Mucosa of gallbladder (tissue), 1 donor: ENCODE measurements at regions not wholly inside any gene's neighbourhood (a gene's known extent, or its start where the extent isn't known, plus 50 kb on each side); places are given as distances from the start of the nearest gene placed in this dataset.

ENCODE experiments used
- DNase-seq: peaks from one replicate; pipeline ENCODE4 v3.0.0-alpha.2; 2020; ENCODE audit warnings: low spot score
- donor health status: DM: no; HTN: no; CAD: no.

DNA sequence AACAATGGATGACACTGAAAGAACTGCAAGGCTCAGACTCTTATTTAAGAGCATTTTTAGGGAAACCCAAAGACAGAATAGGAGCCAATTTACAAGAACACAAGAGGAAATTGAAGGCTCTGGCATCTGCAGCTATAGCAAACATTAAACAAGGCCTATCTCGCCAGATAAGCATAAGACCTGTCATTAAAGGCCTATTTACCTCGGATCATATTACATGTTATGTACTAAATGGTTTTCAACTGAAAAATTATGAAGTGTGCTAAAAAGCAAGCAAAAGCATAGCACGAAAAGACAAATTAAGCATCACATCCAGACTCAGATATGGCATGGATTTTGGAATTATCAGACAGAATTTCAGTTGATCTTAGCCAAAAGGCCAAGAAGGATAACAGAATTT lies 617.1 kb downstream of the SQOR start:
- DNase-seq: no peak

DNA sequence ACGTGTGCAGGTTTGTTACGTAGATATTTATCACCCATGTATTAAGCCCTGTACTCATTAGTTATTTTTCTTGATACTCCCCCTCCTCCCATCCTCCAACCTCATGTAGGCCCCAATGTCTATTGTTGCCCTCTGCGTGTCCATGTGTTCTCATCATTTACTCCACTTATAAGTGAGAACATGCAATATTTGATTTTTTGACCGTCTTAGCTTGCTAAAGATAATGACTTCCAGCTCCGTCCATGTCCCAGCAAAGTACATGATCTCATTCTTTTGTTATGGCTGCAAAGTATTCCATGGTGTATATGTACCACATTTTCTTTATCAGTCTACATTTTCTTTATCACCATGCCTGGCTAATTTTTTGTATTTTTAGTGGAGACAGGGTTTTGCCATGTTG lies 623.2 kb downstream of the SQOR start:
- DNase-seq: no peak

DNA sequence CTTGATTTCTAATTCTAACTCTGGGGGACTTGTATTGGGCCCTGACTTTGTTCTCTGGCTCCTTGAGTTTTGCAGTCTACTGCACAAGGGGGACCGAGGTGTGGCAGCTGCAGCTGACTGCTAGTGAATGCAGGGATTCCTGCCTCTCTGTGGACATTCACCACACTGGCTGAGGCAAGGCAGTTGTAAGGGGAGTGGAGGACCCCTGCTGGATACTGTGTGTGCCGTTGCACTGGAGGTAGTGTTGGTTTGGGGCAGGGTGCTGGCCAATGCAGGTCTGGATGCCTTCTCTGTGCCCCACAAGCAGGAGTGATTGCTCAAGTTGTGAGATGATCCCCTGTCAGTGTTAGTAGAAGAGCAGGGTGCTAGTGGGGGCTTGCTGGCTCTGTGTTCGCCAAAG lies 626.1 kb downstream of the SQOR start:
- no peak for DNase-seq

DNA sequence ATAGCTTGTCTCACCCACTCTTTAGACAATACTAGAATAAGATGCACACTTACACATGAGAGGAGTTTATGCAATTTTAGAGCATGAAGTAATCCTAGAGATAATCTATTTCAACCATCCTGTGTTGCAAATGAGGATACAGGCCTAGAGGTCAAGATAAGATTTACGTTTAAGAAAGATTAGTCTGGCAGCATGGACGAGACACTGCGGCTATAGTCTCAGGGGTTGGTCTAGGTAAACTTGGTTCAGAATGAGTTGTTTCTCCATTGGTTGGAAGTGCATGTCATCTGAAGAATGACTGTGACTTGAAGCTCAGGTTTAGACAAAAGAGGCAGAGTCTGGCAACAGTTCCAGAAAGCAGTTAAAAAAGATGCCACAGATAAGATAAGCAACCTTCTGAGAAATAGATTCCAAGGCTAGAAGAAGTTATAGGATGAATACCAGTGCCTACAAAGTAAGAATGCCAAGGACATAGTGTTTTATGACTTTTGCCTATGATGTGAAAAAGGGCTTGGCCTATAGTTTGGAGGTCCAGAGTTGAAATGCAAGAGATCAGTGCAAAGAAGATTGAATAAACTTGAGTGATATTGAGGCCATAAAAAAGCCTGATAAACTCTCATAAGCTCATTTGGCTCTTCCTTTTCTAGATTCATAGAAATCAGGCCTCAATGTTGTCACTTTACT lies 631.0 kb downstream of the SQOR start:
- DNase-seq: no peak

DNA sequence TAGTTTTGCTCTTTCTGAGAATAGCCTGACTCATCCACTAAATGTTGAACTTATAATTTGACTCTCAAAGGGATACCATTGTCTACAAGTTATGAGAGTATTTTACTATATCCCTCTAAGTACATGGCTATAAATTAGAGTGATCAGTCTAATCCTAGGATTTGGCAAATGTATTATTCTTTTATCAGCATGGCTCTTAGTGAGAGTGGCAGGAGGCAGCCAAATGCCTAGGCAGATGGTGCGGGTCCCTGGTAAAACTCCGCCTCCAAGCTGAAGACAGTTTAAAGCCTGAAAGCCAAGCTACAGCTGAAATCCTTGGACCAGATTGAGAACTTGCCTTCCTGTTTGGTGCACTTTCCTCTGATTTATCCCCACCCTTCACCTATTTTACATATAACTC lies 631.8 kb downstream of the SQOR start:
- DNase-seq: no peak

DNA sequence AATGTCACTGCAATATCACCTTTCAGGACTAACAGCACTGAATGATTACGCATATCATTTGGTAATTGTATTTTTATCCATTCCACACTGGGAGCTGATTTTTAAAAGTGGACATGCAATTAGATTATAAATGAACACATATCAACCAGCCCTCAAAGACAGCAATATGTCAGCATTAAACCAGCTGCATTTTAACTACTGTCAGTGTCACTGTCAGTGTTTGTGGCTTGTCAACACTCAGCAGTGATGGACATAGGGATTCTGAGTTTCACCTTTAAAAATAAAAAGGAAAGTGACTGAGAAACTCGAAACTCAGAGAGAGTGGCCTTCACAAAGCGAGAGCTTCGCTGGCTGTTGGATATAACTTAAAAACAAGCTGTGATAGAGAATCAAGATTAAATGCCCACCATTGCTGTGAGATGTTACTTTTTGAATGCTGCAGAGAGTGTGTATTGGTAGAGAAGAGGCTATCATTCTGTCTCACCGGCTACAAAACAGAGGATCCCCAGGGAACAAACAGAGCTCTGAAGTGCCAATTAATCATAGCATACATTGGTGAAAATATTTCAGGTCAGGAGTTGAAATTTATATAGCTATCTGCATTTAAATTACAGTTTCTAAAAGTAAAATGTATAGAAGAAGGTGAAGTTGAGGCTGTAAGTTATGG lies 635.8 kb downstream of the SQOR start:
- no peak for DNase-seq

DNA sequence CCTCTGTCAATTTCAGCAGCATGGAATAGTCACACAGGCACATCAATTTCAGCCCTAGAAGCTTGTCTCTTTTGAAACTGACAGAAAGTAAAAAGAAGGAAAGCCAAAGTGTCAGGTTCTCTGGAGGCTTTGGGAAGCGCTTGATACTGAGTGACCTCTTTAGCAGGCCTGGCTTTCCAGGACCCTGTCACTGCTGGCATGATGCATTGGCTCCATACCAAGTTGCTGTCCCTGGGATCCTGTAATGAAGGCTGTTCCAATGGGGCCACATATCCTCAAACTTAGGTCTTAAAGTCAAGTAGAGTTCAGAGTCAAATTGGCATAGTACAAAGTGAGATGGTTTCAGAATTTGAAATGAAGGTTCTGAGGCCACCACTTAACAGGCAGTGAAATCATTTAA lies 640.9 kb downstream of the SQOR start:
- no peak for DNase-seq

DNA sequence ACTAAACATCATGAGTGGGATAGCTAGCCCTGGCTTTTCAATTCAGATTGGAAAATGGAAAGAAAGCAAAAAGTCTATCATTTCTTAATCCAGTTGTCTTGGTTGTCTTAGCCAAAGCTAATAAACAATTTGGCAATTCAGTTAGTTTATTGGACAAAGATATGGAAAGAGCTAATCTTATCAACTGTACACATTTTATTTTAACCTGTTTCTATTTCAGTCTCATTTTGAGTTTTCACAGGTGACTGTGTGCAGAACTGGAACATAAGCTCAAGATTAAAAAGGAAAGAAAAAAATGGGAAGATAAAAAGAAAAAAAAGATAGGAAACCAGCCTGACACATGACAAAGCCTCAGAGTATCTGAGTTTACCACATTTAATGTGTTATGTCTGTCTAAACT lies 642.6 kb downstream of the SQOR start:
- DNase-seq: no peak

DNA sequence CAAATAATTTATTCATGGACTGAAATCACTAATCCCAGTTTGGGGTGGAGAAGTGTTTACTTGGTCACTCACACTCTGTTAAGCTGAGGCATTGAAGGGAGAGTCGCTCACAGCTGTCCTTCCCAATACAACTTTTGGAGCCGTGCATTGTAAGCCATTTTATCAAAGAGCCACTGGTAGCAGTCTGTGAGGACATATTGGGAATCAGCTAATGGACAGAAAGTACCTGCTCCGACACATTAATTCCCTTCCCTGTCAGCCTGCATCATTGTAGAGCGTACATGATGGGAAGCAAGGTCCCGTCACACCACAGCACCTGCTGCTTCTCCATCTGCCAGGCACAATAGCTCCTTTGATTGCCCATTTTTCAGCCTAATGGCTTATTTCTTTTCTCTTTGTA lies 643.2 kb downstream of the SQOR start:
- no peak for DNase-seq

DNA sequence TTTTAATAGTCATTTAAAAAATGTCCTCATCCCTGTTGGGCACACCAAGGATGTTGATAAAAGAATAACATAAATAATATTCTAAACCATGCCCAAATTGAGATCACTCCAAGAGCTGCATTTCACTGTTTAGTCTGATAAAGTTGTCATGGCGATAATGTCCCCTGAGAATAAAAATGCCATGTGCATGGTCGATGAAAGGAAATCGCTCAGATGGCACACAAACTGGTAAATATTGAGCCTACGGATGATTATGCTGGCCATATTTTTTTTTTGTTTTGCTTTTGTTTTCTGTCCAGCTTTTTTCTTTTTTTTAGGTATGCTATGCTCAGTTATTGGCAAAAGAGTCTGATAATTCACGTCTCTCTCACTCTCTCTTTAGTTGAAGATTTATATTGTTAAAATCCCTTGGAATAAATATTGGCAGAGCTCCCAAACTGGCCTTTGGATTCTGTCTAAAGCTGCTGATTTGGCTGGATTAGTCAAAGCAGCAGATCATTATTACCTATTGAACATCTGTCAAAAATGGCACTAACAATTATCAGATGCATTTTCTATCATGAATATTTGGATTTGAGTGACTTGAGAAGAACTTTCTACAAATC lies 643.8 kb downstream of the SQOR start:
- DNase-seq: no peak

DNA sequence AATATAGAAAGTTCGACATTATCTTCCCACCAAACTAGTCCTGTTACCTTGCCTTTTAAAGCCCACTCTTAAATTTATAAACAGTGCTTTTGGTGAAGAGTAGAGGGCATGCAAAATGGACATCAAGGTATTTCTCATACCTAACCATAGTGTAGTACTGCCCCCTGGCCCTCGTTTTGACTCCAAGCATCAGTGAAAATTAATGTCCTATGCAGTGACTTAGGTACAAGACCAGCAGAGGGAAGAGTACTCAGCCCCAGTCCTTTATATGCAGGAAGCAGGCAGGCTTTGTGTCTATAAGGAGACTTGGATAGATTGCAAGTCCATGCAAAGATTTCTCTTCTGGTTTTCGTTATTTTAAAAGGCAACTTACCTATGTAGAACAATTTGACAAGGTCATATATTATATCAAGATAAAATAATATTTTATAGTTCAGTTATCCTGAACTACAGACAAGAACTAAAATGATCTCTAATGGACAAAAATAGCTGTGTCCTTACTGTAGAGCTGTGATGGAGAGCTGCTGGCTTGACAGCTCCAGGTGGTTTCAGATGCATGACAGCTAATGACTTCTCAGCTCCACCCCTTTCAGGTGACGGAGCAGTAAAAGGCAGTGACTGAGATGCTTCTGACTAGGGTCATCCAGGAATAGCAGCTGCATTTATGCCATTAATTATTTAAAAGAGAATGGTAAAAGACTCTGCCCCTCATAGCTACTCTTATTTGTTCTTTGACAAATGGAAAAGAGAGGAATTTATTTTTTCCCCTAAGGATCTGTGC lies 646.1 kb downstream of the SQOR start:
- no peak for DNase-seq

DNA sequence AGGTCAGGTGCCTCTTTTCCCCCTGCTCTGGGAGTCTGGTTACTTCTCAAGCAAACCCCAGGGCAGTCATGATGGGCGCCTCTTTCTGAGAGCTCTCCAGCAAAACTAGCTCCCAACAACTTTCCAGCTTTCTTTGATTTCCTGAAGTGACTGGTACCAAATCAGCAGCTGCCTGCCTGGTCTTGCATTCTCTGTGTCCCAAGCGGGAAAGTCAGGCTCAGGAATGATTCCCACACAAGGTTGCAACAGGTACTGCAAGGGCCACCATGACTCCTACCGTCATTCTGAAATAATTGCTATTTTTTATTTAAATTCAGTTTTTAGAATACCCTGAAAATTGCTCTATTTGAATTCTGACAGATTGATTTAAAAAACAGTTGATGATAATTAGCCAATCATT lies 658.7 kb downstream of the SQOR start:
- no peak for DNase-seq

DNA sequence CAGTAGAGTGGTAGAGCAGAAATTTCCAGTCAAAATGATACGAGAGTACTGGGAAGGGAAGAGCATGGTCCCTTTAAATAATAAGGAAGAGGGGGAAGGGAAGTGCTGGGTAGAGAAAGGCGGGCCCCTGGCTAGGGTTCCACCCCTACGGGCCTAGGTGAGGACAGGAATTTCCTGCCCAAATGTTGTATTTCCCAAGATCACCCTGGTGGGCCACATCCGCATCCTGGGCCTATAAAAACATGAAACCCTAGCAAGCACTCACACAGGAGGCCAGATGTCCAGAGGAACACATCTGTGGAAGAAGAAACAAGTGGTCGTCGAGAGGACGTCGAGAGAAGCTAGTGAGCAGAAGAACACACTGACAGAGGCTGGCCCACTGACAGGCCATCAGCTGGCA lies 661.2 kb downstream of the SQOR start:
- DNase-seq: no peak

DNA sequence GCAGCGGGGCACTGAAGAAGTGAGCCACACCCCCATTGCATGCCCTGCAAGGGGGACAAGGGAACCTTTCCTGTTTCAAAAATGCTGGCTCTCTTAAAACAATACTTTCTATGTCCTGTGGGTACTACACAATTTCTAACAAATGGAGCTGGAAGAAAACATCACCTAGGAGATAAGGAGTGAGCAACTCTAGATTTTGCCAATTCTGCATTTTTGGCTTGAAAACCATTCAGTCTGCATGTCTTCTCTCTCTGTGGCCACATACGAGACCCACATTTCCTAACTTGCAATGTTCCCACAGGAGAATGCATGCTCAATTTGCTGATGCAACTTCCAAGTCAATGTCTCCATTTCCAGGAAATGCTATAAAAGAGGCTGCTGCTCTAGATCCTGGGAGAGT lies 662.0 kb downstream of the SQOR start:
- no peak for DNase-seq

DNA sequence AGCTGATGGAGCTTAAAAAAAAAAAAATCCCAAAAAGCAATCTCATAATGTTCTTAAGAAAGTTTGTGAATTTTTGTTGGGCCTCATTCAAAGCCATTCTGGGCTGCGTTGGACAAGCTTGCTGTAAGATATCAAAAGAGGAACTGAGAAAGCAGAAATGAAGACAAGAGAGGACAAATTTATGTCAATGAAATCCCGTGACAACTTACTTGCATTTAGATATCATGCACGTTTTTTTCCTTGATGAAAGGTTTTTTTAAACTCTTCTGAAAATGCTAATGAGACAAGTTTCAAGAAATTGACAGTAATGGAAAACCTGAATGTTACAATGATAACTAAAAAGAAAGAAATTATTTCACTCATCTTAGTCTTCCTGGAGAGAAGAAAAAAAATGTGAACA lies 662.9 kb downstream of the SQOR start:
- no peak for DNase-seq

DNA sequence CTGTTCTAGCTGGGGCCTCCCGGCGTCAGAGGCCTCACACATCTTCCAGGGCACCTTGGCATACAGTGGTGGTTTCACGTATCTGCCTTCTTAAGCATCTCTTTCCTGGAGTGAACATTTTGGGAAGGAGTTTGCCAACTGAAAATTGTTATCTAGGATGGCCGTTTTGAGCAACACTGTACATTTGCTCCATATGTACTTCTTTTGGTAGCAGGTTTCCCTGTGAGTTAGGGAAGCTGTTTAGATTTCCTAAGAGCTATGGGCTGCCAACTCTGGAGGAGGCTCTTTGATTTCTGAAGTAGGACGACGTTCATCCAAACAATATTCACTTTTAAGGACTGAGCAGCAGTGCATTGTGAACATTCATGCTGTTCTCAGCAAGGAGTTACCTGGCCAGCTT lies 665.9 kb downstream of the SQOR start:
- DNase-seq: no peak

DNA sequence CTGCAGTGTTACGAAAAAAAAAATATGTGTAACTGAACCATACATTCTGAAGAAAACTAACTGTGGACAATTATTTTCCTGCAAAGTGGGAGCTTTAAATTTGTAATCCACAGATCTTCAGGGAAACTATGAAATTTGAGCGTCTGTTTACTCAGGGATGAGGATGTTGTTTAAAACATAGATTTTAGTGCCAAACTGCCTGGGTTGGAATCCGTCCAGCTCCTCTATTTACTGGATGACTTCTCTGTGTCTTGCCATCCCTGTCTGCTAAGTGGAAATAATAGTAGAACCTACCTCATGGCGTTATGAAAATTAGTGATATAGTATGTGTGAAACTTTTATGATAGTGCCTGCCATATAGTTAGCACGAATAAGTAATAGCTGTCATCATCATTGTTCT lies 666.5 kb downstream of the SQOR start:
- no peak for DNase-seq

DNA sequence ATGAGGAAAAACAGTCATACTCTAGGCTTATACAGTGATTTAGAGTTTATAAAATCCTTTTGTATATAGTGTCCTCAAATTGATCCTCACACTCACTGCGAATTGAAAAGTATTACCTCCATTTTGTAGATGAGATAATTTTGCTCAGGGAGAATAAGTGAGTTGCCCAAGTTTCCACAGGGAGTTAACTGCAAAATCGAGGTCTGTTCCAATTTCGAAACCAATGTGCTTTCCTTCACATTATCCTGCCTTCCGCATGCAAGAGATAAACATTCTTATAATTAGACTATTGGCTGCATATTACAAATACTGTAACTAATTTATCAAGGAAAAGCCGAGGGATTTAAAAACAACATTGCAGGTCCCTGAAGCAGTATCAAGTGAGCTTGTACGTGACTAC lies 667.0 kb downstream of the SQOR start:
- DNase-seq: no peak

DNA sequence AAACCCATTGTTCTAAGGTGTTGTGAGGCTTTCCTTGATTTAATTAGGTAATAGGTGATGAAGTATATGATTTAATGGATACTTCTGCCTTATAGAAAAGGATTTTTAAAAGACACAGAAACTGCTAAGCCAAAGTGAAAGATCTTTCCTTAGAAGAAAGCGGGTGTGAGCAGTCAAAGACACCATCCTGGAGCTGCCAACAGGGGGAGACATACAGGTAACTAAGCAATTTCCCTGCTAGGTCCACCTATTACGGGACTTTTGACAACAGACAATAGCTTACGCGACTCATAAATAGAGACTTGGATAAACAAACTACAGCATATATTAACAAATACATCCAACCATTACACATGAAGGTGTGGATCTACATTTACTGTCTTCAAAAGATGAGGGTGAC lies 669.5 kb downstream of the SQOR start:
- DNase-seq: no peak

DNA sequence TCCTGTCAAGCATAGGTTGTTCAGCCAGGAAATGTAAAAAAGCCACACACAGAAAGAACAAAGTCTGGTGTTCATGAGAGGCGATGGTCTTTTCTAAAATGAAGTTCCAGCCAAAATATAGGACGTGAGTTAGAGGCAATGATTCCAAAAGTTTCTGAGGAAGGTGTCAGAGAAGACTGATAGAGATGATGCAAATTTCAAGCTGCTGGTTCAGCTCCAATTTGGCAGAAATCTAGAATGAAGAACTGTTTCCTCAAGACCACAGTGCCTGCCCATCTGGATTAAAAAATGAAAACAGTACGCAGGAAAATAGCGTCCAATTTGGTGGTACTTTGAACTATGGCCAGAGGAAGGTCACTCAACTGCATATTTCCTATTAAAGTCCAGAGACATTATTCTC lies 672.9 kb downstream of the SQOR start:
- DNase-seq: no peak

DNA sequence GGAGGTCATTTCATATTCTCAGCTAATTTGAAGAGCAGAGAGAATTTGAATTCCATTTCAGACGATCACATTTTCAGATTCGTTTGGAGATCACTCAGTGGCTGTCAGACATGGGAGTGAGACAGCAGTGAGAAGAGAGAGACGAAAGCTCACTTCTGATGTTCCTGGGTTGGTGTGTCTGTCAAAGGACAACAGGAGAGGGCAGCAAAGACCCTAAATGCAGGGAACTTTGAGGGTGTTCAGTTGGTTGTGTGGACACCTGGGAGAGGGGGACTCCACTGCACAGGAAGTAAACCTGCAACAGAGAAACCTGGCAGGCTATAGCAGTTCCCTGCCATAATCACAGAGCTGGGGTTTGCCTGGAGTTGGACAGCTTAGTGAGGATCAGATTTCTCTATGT lies 675.1 kb downstream of the SQOR start:
- no peak for DNase-seq

DNA sequence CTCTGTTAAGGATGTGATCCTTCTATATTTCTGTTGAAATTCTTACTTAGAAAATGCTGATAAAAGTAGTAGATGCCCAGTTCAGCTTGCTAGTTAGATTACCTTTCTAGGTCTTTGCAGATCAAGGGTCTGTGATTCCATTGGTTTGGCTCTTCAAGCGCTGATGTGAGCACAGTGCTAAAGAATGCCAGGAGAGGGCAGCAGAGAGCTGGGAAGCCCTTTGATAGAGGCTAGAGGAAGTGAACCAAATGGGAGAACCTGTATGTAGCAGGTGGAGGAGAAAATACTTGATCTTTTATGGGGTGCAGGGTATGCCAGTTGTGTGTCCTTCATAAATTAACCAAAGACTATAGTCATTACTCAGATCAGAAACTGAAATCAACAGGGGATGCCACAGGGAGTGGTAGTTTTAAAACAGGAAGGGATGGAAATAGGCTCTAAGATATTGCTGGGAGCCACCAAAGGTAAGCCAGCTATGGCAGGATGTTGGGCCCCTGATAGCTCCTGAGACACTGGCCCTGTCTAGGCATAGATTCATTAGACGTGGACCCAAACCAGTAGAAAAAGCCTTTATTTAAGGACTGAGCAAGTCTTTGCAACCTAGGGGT lies 677.4 kb downstream of the SQOR start:
- peak; percentile 72 for DNase-seq
